Lung (tissue), 11 donors: ENCODE measurements at regions not wholly inside any gene's neighbourhood (a gene's known extent, or its start where the extent isn't known, plus 50 kb on each side); places are given as distances from the start of the nearest gene placed in this dataset.

Experiments
- ATAC-seq: fragments of 200-7000 bp; cut with Tn5 transposase; one replicate; pipeline ENCODE4 v1.9.1; 2020; ENCODE audit warnings: moderate number of reproducible peaks; ENCODE audit not compliant: insufficient read depth, low FRiP score
- DNase-seq, 3 donors: peaks; one replicate each; pipeline ENCODE4 v3.0.0-alpha.2; 2013 to 2017
- H3K27ac ChIP-seq, 2 donors: one replicate each; pipeline ENCODE4 v1.5.1; 2013; ENCODE audit warnings: mild to moderate bottlenecking in 2 of 2, moderate library complexity in 2 of 2, control low read depth in 1 of 2, inconsistent platforms in 1 of 2, low read depth in 1 of 2, low read length in 1 of 2
- H3K27me3 ChIP-seq, 3 donors: one replicate each; pipeline ENCODE4 v1.5.1; 2013; ENCODE audit warnings: low read length in 2 of 3; ENCODE audit not compliant: control insufficient read depth in 3 of 3, insufficient read depth in 3 of 3
- H3K36me3 ChIP-seq, 4 donors: one replicate each; pipeline ENCODE4 v1.5.1; 2013; ENCODE audit warnings: low read length in 4 of 4, mild to moderate bottlenecking in 1 of 4, moderate library complexity in 1 of 4; ENCODE audit not compliant: control insufficient read depth in 4 of 4, insufficient read depth in 4 of 4
- H3K4me1 ChIP-seq, 5 donors: one replicate each; pipeline ENCODE4 v1.5.1; 2013; ENCODE audit warnings: low read length in 5 of 5, mild to moderate bottlenecking in 2 of 5, moderate library complexity in 1 of 5; ENCODE audit not compliant: control insufficient read depth in 5 of 5, insufficient read depth in 5 of 5
- H3K4me3 ChIP-seq: one replicate; pipeline ENCODE4 v1.5.1; 2013; ENCODE audit warnings: mild to moderate bottlenecking, control low read depth, moderate library complexity
- H3K9ac ChIP-seq, 2 donors: one replicate each; pipeline ENCODE4 v1.5.1; 2013; ENCODE audit warnings: low read length in 2 of 2, control low read depth in 1 of 2; ENCODE audit not compliant: insufficient read depth in 1 of 2
- H3K9me3 ChIP-seq, 4 donors: one replicate each; pipeline ENCODE4 v1.5.1; 2013; ENCODE audit warnings: low read length in 3 of 4, mild to moderate bottlenecking in 1 of 4, moderate library complexity in 1 of 4; ENCODE audit not compliant: control insufficient read depth in 4 of 4, insufficient read depth in 3 of 4
- WGBS, 2 donors: extraction: QIAGEN DNeasy Blood & Tissue Kit; methylation state at CpG; one replicate each; pipeline ENCODE4 v1.1.7; 2013; 5-methylcytosine and 5-hydroxymethylcytosine counted together
- TF ChIP-seq, protein P1 (sequence below): IDR thresholded peaks from 2 replicates; pipeline ENCODE4 v1.5.1; 2012; ENCODE audit warnings: mild to moderate bottlenecking; ENCODE audit errors: control extremely low read depth, extremely low read depth
- donor health status: control.
- donor health status: control.
- donor health status: Bipolar disorder and iron deficiency.
- donor health status: healthy.
- donor health status: DM: yes; HTN: yes; CAD: no.

DNA sequence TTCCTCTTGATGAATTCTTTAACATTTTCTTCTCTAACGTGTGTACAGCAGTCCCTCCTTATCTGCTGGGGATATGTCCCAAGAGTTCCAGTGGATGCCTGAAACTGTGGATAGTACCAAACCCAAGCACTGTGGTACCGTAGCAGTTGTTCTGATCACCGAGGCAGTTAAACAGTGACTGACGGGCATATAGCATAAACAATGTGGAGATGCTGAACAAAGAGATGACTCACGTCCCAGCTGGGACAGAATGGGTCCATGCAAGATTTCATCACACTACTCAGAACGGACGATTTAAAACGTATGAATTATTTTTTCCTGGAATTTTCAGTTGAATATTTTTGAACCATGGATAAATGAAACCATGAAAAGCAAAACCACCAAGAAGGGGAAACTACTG, 54.5 kb upstream of the SPAG16 start:
- Histone ChIP-seq H3K4me3 (no peak overlapping the region), H3K4me1 (no peaks in the 10 kb centered on the region), H3K27me3 (no peaks in the 10 kb centered on the region), H3K9ac (no peak overlapping the region), H3K27ac (no peak overlapping the region), H3K36me3 (no peaks in the 10 kb centered on the region), H3K9me3 (no peaks in the 10 kb centered on the region)
- ATAC-seq: no peak
- WGBS, 2 donors: 76 to 79% methylated on average over 8 of the region's 8 CpGs
- TF ChIP-seq, protein P1, sequence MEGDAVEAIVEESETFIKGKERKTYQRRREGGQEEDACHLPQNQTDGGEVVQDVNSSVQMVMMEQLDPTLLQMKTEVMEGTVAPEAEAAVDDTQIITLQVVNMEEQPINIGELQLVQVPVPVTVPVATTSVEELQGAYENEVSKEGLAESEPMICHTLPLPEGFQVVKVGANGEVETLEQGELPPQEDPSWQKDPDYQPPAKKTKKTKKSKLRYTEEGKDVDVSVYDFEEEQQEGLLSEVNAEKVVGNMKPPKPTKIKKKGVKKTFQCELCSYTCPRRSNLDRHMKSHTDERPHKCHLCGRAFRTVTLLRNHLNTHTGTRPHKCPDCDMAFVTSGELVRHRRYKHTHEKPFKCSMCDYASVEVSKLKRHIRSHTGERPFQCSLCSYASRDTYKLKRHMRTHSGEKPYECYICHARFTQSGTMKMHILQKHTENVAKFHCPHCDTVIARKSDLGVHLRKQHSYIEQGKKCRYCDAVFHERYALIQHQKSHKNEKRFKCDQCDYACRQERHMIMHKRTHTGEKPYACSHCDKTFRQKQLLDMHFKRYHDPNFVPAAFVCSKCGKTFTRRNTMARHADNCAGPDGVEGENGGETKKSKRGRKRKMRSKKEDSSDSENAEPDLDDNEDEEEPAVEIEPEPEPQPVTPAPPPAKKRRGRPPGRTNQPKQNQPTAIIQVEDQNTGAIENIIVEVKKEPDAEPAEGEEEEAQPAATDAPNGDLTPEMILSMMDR: no peak
- DNase-seq: no peak

DNA sequence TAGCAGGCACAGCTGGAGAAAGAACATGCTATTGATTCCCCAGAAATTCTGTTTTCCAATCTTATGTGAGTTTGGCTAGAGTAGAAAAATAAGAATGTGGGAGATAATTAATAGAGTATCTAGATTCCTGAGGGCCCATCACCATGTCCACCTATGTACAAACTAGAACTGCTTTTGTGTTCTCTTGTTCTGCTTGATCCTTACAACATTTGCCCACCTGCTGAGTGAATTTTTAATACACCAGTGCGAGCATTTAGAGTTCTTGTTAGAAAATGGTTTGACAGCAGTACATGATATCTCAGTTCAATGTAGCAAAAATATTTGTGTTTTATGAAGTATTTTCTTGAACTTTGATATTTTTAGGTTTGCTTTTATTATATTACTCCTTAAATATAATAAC, 52.3 kb upstream of the SPAG16 start:
- H3K27ac ChIP-seq: no peak overlapping the region
- no peak overlapping the region for H3K9ac ChIP-seq
- WGBS, 2 donors: 96 to 98% methylated on average over 1 of the region's 1 CpG
- TF ChIP-seq, protein P1: no peak
- DNase-seq (no peak), ATAC-seq (no peak)
- no peak overlapping the region for H3K4me3 ChIP-seq
- H3K27me3 ChIP-seq: no peaks in the 10 kb centered on the region
- H3K36me3 ChIP-seq: no peaks in the 10 kb centered on the region
- no peaks in the 10 kb centered on the region for H3K9me3 ChIP-seq
- H3K4me1 ChIP-seq: no peaks in the 10 kb centered on the region

DNA sequence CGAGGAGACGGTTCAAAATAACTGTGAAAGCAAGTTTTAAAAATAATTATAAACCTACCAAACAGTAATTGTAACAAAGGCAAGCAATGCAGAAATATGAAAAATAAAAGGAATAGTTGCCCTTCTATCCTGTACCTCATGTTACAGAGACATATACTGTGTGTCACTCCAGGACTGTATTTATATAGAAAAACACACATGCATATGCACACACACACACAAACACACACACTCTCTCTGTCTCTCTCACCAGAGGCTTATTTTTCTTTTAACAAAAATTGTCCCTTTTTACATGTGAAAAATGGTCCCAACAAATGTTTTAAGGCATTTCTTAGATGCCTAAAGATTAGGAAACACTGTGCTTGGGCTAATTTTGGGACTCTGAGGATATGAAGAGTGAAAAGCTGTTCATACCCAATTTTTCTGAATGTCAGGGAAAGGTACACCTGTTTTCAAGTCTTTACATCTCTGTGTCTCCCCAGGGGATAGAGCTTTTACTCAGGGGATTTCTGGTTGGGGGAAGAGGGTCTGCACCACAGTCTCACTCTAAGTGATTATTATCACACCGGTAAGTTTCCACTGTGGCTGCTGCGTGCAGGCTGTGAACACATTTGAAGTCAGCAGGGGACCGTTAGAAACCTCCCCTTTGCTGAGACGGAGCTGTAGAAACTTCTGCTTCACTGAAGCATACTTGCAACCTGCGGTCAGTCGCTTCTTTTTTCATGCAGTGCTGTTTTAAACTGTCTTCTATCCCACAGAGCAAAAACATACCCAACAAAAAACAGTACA, 51.4 kb upstream of the SPAG16 start:
- Histone ChIP-seq H3K36me3 (no peaks in the 10 kb centered on the region), H3K27ac (no peak overlapping the region), H3K9me3 (no peaks in the 10 kb centered on the region), H3K9ac (no peak overlapping the region), H3K4me1 (no peaks in the 10 kb centered on the region), H3K4me3 (no peak overlapping the region), H3K27me3 (no peaks in the 10 kb centered on the region)
- 33 to 35% methylated on average over 8 of the region's 8 CpGs for WGBS, 2 donors
- ATAC-seq (no peak), DNase-seq (no peak)
- TF ChIP-seq, protein P1: no peak
